Stomach (tissue), 4 donors: ENCODE measurements at regions not wholly inside any gene's neighbourhood (a gene's known extent, or its start where the extent isn't known, plus 50 kb on each side); places are given as distances from the start of the nearest gene placed in this dataset.

Experiments used
- CTCF ChIP-seq, 7 experiments: fragments of 450-650 bp in 4 of 7; fragments of 200-600 bp in 3 of 7; sonication (generic) in 3 of 7; IDR thresholded peaks; one replicate each; pipeline ENCODE4 v1.5.1; 2016 to 2019; ENCODE audit warnings: antibody characterized with exemption in 7 of 7, control low read depth in 2 of 7, mild to moderate bottlenecking in 1 of 7
- EP300 ChIP-seq: sonication (generic); formaldehyde crosslinking; IDR thresholded peaks from one replicate; pipeline ENCODE4 v1.6.1; 2017; ENCODE audit warnings: antibody characterized with exemption
- POLR2A ChIP-seq, 4 donors: fragments of 450-650 bp; IDR thresholded peaks; one replicate each; pipeline ENCODE4 v1.6.1; 2016; ENCODE audit warnings: antibody characterized with exemption in 4 of 4, control low read depth in 2 of 4, mild to moderate bottlenecking in 1 of 4, moderate library complexity in 1 of 4

GRCh38 chr6:1015825-1016224 is 296.1 kb upstream of the FOXQ1 start:
- TF ChIP-seq CTCF (IDR thresholded peaks at IDR 0.05) (no peak), POLR2A (IDR thresholded peaks at IDR 0.05) (no peak), EP300 (no peak)
